HG02610 (cell line): ENCODE measurements at regions not wholly inside any gene's neighbourhood (a gene's known extent, or its start where the extent isn't known, plus 50 kb on each side); places are given as distances from the start of the nearest gene placed in this dataset.
"Not testable (repeated sequence)": the region's sequence is repeated elsewhere in the genome, so short reads cannot be mapped to it uniquely, and the experiment has no call there.

ENCODE experiments used
- ATAC-seq: cut with Tn5 transposase; IDR thresholded peaks from one replicate; pipeline ENCODE4 v1.9.1; 2021; ENCODE audit warnings: mild to moderate bottlenecking, moderate library complexity; ENCODE audit not compliant: unreplicated experiment

- no peak for ATAC-seq
Measured at GRCh38 chr2:144833075-144833637, 313.2 kb upstream of the ZEB2 start.

DNA sequence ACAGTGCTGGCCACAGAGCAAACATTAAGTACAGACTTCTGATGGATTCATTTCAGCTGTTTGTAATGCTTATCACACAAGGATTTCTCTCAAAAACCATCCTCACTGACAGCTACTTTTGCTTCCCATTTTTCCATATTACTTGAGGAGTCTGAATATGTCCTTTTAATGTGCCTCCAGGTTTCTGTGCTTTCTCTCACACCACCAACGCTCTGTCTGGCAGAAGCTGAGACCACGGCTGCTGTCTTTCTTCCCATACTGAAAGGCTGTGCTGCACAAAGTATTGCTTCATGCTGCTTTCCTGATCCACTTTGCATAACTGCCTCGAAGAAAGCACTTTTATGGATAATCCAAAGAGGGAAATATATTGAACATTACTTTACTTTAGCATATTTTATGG, 312.1 kb upstream of the ZEB2 start:
- ATAC-seq = no peak

GRCh38 chr2:144830543-144830942, 310.6 kb upstream of the ZEB2 start:
- no peak for ATAC-seq

- ATAC-seq = no peak
Measured at GRCh38 chr2:144827404-144827803, 307.5 kb upstream of the ZEB2 start.

GRCh38 chr2:144826105-144826504, 306.2 kb upstream of the ZEB2 start:
- ATAC-seq = no peak

DNA sequence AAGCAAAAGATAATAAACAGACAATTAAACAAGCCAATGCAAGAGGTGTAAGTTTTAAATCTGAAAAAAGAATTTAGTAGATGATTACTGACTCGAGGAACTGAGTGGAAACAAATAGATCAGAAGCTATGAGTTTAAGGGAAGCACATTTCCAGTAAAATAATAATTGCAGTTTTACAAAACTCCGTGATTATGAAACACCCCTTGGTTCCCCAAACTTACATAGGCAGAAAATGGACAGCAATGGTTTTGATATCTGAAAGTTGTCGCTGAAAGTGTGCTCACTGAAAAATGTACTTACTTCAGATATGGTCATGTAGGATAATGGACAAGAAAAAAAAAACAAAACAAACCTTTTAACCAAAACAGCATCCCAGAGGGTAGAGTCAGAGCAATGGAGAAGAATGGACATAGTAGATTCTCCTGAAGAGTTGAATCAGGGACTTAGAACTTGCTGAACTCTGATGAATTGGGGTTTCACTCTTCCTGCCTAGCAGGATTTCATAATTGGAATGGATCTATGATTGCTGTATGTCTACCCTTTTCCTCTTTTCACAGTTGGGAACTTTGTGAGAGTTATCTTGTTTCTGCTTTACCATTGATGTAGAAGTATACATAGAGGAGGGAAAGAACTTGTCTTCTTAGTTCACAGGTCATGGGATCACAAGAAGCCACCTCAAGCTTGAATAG, 305.6 kb upstream of the ZEB2 start:
- ATAC-seq = no peak

GRCh38 chr2:144824306-144825080, 304.6 kb upstream of the ZEB2 start:
- ATAC-seq = no peak

- ATAC-seq = no peak
Measured at GRCh38 chr2:144822966-144823365, 303.0 kb upstream of the ZEB2 start.

DNA sequence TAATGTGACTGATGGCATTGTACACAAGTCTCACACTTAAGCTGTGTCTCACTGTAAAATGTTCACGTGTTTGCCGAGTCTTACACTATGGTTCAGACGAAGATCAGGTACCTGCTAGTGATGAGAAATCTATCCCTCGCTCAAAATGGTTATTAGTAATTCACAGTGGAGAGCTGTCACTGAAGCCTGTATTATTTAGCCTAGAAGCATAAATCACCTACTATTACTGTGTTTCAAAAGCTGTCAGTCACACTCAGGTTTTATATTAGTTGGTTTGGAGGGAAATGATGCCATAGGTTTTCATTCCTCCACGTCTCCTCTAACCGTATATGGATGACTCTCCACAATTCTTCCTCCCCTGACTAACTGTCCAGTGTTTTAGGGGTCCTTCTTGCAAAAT, 292.4 kb upstream of the ZEB2 start:
- ATAC-seq = no peak

- no peak for ATAC-seq
Measured at GRCh38 chr2:144801766-144802165, 281.8 kb upstream of the ZEB2 start.

DNA sequence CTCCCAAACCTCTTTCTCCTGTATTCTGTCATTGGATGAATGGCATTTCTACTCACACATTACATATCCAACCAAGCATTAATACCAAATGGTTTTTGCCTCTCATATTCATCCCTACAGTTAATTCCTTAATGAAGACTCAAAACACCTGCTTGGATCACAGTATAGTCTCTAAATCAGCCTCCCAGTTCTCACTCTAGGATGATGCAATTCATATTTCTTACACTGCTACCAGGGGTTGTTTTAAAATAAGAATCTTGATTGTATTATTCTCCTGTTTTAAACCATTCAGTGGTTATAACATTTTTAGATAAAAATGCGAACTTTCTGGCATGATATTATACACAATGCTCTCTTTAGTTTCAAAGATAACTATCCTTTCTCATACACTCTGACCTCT, 281.4 kb upstream of the ZEB2 start:
- no peak for ATAC-seq

GRCh38 chr2:144798989-144799388, 279.1 kb upstream of the ZEB2 start:
- no peak for ATAC-seq

DNA sequence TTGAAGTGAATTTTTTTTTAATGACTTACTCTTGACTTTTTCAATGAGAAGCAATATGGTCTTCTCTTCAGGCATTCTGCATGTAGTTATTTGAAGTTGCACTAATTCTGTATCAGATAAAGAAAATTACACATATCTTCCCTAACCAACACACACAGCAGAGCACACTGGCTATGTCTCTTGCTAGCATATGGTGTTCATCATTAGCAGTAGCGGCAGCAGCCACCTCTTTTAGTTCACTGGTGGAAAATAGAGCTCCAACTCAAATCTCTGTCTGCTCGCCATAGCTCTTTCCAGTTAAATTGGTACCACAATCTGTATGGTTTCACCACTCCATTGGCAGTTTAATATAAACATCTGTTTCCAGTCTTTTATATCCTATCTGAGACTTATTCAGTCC, 278.1 kb upstream of the ZEB2 start:
- ATAC-seq = no peak

DNA sequence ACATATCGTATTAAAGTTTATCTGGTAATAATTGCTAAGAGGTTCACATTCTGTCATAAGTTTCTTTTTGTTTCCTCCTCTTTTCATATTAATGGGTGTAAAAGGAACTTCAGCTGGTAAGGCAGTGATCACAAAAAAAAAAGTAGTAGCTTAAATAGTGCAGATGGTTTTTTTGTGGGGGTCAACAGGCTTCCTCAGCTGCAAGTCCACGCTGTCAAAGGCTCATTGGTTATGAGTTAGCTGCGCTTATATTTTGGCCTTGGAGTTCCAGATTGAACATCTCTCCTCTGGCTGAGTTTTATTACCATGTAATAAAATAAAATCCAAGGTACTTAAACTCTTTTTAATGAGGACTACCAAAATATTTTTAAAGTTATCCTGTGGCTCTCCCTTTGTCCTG, 277.0 kb upstream of the ZEB2 start:
- no peak for ATAC-seq

DNA sequence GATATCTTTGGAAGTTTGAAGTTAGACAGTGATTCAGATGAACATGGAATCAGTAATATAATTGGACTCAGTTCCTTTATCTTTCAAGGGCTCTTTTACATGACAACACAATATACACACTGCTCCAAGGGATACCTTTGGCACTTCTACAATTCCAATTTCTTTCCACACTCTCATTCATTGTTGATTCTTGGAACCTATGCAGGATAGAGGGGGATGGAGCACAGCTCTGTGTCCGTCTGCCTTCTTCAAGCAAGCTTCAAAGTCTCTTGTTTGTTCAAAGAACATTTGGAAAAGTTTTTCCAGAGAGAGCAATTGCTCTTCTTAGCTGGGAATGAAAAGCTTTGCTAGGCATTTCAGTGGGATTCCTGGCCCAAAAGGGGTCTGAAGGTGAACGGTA, 276.2 kb upstream of the ZEB2 start:
- ATAC-seq = no peak

GRCh38 chr2:144785253-144785652, 265.3 kb upstream of the ZEB2 start:
- no peak for ATAC-seq

- ATAC-seq = no peak
Measured at GRCh38 chr2:144780983-144781382, 261.1 kb upstream of the ZEB2 start.

GRCh38 chr2:144776766-144777165, 256.8 kb upstream of the ZEB2 start:
- no peak for ATAC-seq

- ATAC-seq = no peak
Measured at GRCh38 chr2:144774809-144775208, 254.9 kb upstream of the ZEB2 start.

DNA sequence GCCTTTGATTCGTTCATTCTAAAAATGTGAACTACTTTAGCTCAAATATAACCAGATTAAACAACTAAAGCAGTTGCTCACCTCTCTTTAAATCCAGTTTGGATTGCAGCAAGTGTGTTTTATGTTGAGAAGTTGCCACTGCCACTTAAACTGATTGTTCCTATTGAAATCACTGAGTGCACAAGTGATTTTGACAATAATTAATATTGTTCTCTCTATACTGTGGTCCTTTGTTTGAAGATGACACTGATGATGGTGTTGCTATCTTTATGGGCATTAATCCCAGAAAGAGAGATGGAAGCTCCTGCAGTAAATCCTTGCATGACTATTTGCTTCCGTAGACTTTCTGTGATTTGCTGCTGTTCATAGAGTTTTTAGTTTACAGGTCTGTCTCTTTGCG, 251.4 kb upstream of the ZEB2 start:
- ATAC-seq = no peak

GRCh38 chr2:144770616-144771230, 250.8 kb upstream of the ZEB2 start:
- no peak for ATAC-seq

DNA sequence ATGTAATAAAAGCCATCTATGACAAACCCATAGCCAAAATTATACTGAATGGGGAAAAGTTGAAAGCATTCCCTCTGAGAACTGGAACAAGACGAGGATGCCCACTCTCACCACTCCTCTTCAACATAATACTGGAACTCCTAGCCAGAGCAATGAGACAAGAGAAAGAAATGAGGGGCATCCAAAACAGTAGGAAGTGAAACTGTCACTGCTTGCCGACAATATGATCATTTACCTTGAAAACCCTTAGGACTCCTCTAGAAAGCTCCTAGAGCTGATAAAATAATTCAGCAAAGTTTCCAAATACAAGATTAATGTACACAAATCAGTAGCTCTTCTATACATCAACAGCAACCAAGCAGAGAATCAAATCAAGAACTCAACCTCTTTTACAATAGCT, 241.0 kb upstream of the ZEB2 start:
- not testable (repeated sequence) for ATAC-seq
